Fibroblast of lung (primary cell): ENCODE measurements at regions not wholly inside any gene's neighbourhood (a gene's known extent, or its start where the extent isn't known, plus 50 kb on each side); places are given as distances from the start of the nearest gene placed in this dataset.
A peak's percentile ranks its signal among the peaks of the same experiment; 100 is the strongest.

Experiments
- DNase-seq, 2 donors: peaks; one replicate each; pipeline versions ENCODE4 v3.0.0 to v3.0.0-alpha.2; 2010; ENCODE audit warnings: low read depth in 2 of 2
- H2AFZ ChIP-seq: 2 replicates; pipeline ENCODE4 v1.5.1; 2012; ENCODE audit warnings: low read length, control low read depth, inconsistent platforms
- H3K27ac ChIP-seq: 2 replicates; pipeline ENCODE4 v1.5.1; 2011; ENCODE audit warnings: low read length, control low read depth; ENCODE audit not compliant: insufficient read depth
- H3K27me3 ChIP-seq: 2 replicates; pipeline ENCODE4 v1.5.1; 2011; ENCODE audit warnings: mild to moderate bottlenecking, low read length; ENCODE audit not compliant: control insufficient read depth, insufficient read depth
- H3K36me3 ChIP-seq: 2 replicates; pipeline ENCODE4 v1.5.1; 2011; ENCODE audit warnings: low read length; ENCODE audit not compliant: control insufficient read depth, insufficient read depth
- H3K4me1 ChIP-seq: 2 replicates; pipeline ENCODE4 v1.5.1; 2011; ENCODE audit warnings: low read length; ENCODE audit not compliant: control insufficient read depth, insufficient read depth; ENCODE audit errors: extremely low read depth
- H3K4me2 ChIP-seq: 2 replicates; pipeline ENCODE4 v1.5.1; 2011; ENCODE audit warnings: low read length, control low read depth; ENCODE audit not compliant: insufficient read depth; ENCODE audit errors: extremely low read depth
- H3K4me3 ChIP-seq, 4 experiments: fragments of 200-600 bp in 1 of 4; sonication (generic) in 1 of 4; replicated peaks in 1 of 4; 2 replicates each; pipeline ENCODE4 v1.5.1; 2011 to 2016; ENCODE audit warnings: low read length in 4 of 4, low read depth in 3 of 4, mild to moderate bottlenecking in 3 of 4, control low read depth in 2 of 4, inconsistent platforms in 1 of 4, mixed read lengths in 1 of 4; ENCODE audit not compliant: insufficient read depth in 1 of 4; ENCODE audit errors: control extremely low read depth in 1 of 4
- H3K79me2 ChIP-seq: 2 replicates; pipeline ENCODE4 v1.5.1; 2012; ENCODE audit warnings: mild to moderate bottlenecking, low read length, inconsistent platforms; ENCODE audit not compliant: control insufficient read depth, insufficient read depth
- H3K9ac ChIP-seq: 2 replicates; pipeline ENCODE4 v1.5.1; 2011; ENCODE audit warnings: mild to moderate bottlenecking, low read length, control low read depth; ENCODE audit not compliant: insufficient read depth
- H3K9me3 ChIP-seq: 2 replicates; pipeline ENCODE4 v1.5.1; 2012; ENCODE audit warnings: low read depth, low read length; ENCODE audit not compliant: control insufficient read depth, insufficient read depth
- H4K20me1 ChIP-seq: 2 replicates; pipeline ENCODE4 v1.5.1; 2011; ENCODE audit warnings: low read length; ENCODE audit not compliant: control insufficient read depth, insufficient read depth; ENCODE audit errors: extremely low read depth
- CTCF ChIP-seq, 2 donors: IDR thresholded peaks in 1 of 2; conservative IDR thresholded peaks in 1 of 2; 1 replicate in 1 of 2; 2 replicates in 1 of 2; pipeline ENCODE4 v1.5.1; 2011 to 2012; ENCODE audit warnings: low read length in 2 of 2, control low read depth in 1 of 2, inconsistent platforms in 1 of 2, low read depth in 1 of 2, mild to moderate bottlenecking in 1 of 2
- EZH2 ChIP-seq: IDR thresholded peaks from 2 replicates; pipeline ENCODE4 v1.5.1; 2012; ENCODE audit warnings: low read length, control low read depth, mild to moderate bottlenecking; ENCODE audit errors: missing control alignments

GRCh38 chr2:188079196-188079595, 212.5 kb upstream of the GULP1 start:
- no peak overlapping the region for H3K4me3 ChIP-seq
- TF ChIP-seq CTCF (conservative IDR thresholded peaks at IDR 0.05 in 1 of 2, IDR thresholded peaks at IDR 0.05 in 1 of 2; ENCODE audit: low read depth in 1 of 2, low read length in 2 of 2) (no peak), EZH2 (no peak)
- no peaks in the 10 kb centered on the region for H4K20me1 ChIP-seq
- no peaks in the 10 kb centered on the region for H3K4me1 ChIP-seq
- H3K79me2 ChIP-seq = no peaks in the 10 kb centered on the region
- DNase-seq = peak; percentile 81 to 95
- H3K36me3 ChIP-seq = no peaks in the 10 kb centered on the region
- H3K27ac ChIP-seq = no peak overlapping the region
- no peak overlapping the region for H3K9ac ChIP-seq
- no peaks in the 10 kb centered on the region for H3K27me3 ChIP-seq
- no peaks in the 10 kb centered on the region for H3K9me3 ChIP-seq
- H3K4me2 ChIP-seq = no peak overlapping the region
- H2AFZ ChIP-seq = no peak overlapping the region

GRCh38 chr2:188085421-188085820, 206.3 kb upstream of the GULP1 start:
- peaks cover 2% of the 10 kb centered on the region for H3K4me1 ChIP-seq
- H3K4me3 ChIP-seq = no peak overlapping the region
- H3K27ac ChIP-seq = no peak overlapping the region
- no peaks in the 10 kb centered on the region for H3K27me3 ChIP-seq
- no peaks in the 10 kb centered on the region for H3K9me3 ChIP-seq
- no peaks in the 10 kb centered on the region for H3K36me3 ChIP-seq
- TF ChIP-seq EZH2 (no peak), CTCF (conservative IDR thresholded peaks at IDR 0.05 in 1 of 2, IDR thresholded peaks at IDR 0.05 in 1 of 2; ENCODE audit: low read depth in 1 of 2, low read length in 2 of 2) (no peak)
- no peaks in the 10 kb centered on the region for H3K79me2 ChIP-seq
- no peaks in the 10 kb centered on the region for H4K20me1 ChIP-seq
- DNase-seq = no peak
- H2AFZ ChIP-seq = no peak overlapping the region
- no peak overlapping the region for H3K4me2 ChIP-seq
- H3K9ac ChIP-seq = no peak overlapping the region

GRCh38 chr2:188089901-188090300, 201.8 kb upstream of the GULP1 start:
- Histone ChIP-seq H2AFZ (no peak overlapping the region), H3K27me3 (no peaks in the 10 kb centered on the region), H3K4me1 (peaks cover 2% of the 10 kb centered on the region), H3K79me2 (no peaks in the 10 kb centered on the region), H3K27ac (no peak overlapping the region), H3K36me3 (no peaks in the 10 kb centered on the region), H3K9ac (no peak overlapping the region), H3K9me3 (no peaks in the 10 kb centered on the region), H3K4me3 (no peak overlapping the region), H3K4me2 (peak overlapping the region; percentile 1), H4K20me1 (no peaks in the 10 kb centered on the region)
- no peak for TF ChIP-seq EZH2
- no peak for TF ChIP-seq CTCF (conservative IDR thresholded peaks at IDR 0.05 in 1 of 2, IDR thresholded peaks at IDR 0.05 in 1 of 2; ENCODE audit: low read depth in 1 of 2, low read length in 2 of 2)
- DNase-seq = peak; percentile 39 to 54
